Sciatic nerve (tissue), 2 donors: ENCODE measurements at regions not wholly inside any gene's neighbourhood (a gene's known extent, or its start where the extent isn't known, plus 50 kb on each side); places are given as distances from the start of the nearest gene placed in this dataset.
"Not testable (repeated sequence)": the region's sequence is repeated elsewhere in the genome, so short reads cannot be mapped to it uniquely, and the experiment has no call there.

Source experiments
- ATAC-seq: fragments of 200-7000 bp; cut with Tn5 transposase; one replicate; pipeline ENCODE4 v1.9.1; 2020; ENCODE audit warnings: mild to moderate bottlenecking, moderate library complexity
- DNase-seq: peaks from one replicate; pipeline ENCODE4 v3.0.0-alpha.2; 2020; ENCODE audit warnings: low spot score
- intact Hi-C: fragments of 100-400 bp; cut with DNase I; formaldehyde crosslinking; loops from one replicate; pipeline ENCODE4 v1.14.2; 2022
- donor health status: DM: no; HTN: no; CAD: no.
- donor health status: DM: no; HTN: no; CAD: no.

- DNase-seq (no peak), ATAC-seq (no peak)
- intact Hi-C loops = no loop called here
Measured at GRCh38 chr6:88512951-88513350, 346.8 kb upstream of the CNR1 start.

DNA sequence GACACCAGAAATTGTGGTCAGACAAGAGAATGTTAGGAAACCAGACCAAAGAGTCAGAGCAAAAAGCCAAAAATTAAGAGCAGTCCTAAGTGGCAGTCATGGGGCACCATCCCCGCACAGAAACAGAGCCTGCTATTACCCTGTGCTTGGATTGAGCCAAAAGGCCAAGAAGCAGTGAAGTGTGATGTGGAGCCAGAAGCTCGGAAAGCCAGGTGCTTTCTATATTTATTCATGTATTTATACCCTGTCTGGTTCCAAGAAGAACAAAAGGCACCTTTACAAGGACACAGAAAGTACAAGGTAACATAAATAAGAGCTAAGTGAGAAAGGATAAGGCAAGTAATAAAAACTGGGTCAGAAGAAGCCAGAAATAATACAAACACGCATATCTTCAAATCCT is 336.2 kb upstream of the CNR1 start:
- intact Hi-C loops = no loop called here
- no peak for DNase-seq
- no peak for ATAC-seq

GRCh38 chr6:88499845-88500699 is 333.9 kb upstream of the CNR1 start:
- DNase-seq (no peak), ATAC-seq (no peak)
- intact Hi-C loops = no loop called here

GRCh38 chr6:88499436-88499835 is 333.3 kb upstream of the CNR1 start:
- intact Hi-C loops = no loop called here
- no peak for ATAC-seq
- DNase-seq = no peak

- DNase-seq, ATAC-seq, intact Hi-C loops: not testable (repeated sequence)
Measured at GRCh38 chr6:88497403-88497802, 331.3 kb upstream of the CNR1 start.

- intact Hi-C loops = no loop called here
- DNase-seq = no peak
- no peak for ATAC-seq
Measured at GRCh38 chr6:88494401-88495140, 328.4 kb upstream of the CNR1 start.

GRCh38 chr6:88493717-88494116 is 327.6 kb upstream of the CNR1 start:
- ATAC-seq (no peak), DNase-seq (no peak)
- intact Hi-C loops = no loop called here

DNA sequence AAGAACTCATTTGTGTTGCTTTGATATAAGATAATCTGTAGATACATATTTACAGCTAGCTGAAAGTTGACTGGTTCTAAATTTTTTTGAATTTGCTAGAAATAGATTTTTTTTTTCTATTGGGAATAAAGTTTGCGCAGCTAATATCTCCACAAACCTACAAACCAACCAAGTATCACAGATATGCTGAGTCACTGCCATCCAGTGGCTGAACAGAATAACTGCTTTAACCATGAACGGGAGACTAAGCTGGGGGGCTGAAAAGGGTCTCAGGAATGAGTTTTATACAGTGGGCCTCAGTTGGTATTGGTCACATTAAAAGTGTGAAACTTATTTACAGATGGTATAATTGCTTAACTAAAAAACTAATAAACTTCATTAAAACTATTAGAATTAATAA is 326.7 kb upstream of the CNR1 start:
- no peak for ATAC-seq
- intact Hi-C loops = no loop called here

GRCh38 chr6:88492241-88492640 is 326.1 kb upstream of the CNR1 start:
- no peak for DNase-seq
- intact Hi-C loops = no loop called here
- ATAC-seq = no peak

More for the DNA sequence above, 326.7 kb upstream of the CNR1 start:
- no peak for DNase-seq

DNA sequence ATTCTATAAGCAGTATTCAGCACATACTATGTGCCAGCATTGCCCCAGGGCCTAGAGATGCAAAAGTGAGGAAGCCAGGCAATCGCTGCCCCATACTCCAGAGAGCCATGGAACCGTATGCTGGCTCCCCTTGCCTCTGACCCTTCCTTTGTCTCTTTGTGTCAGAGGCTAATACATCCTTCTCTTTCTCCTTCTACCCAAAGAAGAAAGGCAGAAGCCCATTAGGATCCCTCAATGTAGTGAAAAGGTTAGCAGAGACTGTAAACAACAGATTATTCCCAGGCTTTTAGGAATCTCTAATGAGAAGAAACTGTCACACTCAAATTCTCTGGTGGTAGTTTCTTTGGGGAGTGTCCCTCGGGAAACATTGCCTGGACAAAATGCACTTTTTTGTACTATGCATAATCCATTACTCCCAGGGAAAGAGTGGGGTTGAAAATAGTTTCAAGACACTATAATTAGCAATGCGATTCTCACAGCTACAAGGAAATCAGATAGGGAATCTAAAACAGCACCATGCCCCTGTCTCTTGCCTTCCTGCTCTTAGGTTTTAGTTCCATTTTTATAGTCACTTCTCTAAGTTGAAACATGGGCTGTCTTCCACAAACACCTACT is 325.2 kb upstream of the CNR1 start:
- DNase-seq = no peak
- intact Hi-C loops = no loop called here
- ATAC-seq = no peak

DNA sequence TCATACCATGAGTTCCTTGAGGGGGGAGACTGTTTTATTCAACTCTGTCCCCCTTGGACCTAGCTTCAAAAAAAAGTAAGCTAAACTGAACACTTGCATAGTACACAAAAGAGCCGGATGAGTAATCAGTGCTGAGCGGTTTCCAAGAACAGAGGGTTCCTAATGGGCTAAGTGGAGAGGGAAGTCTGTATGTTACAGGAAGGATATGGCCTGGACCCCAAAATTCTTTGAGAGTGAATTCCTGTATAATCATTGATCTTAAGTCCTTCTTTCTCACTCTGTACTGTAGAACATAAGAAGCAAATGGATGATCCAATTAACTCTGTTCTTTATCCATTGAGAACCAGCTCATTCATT is 324.7 kb upstream of the CNR1 start:
- intact Hi-C loops = no loop called here
- DNase-seq (no peak), ATAC-seq (no peak)

DNA sequence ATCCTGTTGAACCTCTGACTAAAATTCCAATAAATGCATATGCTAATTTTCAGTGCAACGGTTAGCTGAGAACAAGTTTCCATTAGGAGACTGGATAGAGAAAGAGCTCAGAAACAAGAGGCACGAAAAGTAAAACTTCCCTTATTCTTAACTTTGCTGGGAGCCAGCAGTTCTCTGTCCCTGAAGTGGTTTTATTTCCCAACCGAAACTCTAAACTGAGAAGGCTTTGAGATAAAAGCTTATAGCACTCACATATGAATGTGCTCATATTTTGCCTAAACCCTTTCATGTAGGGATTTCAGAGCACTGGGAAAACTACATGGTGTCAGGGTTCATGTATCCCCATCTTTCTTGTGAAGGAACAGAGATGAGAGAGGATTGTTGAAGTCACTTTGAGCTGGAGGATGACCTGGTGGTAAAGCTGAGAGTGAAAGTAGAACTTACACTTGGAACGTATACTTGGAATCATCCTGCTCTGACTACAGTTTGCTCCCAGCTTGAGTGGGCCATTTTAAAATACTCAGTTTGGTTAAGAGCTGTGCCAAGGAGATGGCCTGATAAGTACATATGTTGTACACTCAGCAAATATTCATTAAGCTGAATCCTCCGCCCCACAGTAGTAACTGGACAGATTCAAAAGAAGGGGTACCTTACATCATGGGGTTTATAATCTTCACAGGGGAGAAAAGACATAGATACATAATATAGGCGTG is 324.2 kb upstream of the CNR1 start:
- no peak for DNase-seq
- ATAC-seq = no peak
- intact Hi-C loops = no loop called here

DNA sequence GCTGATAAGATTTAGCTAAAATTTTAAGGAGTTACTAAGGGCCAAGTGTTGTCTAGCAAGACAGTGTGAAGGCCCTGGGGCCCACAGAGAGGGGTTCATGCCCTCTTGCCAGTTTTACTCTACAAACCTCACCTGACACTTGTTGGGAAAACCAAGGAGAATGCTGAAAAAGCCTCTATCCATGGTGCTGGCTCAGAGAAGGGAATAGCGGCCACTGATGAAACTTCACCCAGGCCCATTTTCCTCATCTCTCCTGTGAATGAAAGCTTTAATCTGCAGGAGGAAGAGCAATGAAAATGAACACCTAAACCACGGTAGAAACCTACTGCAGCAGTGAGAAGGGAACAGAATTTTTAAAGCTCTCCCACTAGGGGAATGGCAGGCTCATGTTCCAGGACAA is 317.3 kb upstream of the CNR1 start:
- ATAC-seq (no peak), DNase-seq (no peak)
- intact Hi-C loops = no loop called here

- intact Hi-C loops = no loop called here
- DNase-seq (no peak), ATAC-seq (no peak)
Measured at GRCh38 chr6:88482465-88482864, 316.3 kb upstream of the CNR1 start.

DNA sequence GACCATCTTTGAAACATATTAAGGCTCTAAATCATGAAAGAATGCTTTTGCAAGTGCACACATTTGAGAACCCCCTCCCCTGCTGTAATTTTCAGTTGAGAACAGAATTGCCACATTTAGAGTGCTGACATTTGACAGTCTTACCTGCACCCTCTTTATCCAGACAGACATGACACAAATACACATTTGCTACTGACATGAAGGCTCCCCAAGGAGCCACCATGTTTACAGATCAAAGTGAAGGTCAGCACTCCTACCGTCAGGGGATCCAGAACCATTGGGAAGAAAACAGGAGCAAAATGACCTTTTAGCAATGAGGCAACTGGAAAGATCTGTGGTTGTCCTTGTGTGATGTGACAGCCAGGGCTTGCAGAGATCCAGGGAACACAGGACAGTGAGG is 315.4 kb upstream of the CNR1 start:
- ATAC-seq = no peak
- DNase-seq = no peak

GRCh38 chr6:88480816-88481215 is 314.7 kb upstream of the CNR1 start:
- DNase-seq = no peak
- ATAC-seq = no peak
- intact Hi-C loops = no loop called here

More for the DNA sequence above, 315.4 kb upstream of the CNR1 start:
- intact Hi-C loops = no loop called here

DNA sequence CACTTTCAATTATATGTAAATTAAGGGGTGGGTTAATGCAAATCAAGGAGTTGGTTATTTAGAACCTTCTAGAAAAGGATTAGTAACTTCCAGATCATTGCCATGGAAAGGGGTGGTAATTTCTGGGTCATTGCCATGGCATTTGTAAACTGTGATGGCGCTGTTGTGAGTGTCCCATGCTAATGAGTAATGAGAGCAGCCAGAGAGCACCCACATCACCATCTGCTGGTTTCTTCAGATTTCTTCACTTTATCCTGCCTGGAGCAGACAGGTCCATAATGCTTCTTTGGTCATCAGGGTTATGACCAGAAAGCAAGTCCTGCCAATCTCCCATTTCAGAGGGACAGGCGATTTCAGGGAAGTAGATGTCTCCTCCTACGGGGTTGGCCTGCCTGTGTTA is 311.3 kb upstream of the CNR1 start:
- ATAC-seq = no peak
- intact Hi-C loops = no loop called here
- no peak for DNase-seq

DNA sequence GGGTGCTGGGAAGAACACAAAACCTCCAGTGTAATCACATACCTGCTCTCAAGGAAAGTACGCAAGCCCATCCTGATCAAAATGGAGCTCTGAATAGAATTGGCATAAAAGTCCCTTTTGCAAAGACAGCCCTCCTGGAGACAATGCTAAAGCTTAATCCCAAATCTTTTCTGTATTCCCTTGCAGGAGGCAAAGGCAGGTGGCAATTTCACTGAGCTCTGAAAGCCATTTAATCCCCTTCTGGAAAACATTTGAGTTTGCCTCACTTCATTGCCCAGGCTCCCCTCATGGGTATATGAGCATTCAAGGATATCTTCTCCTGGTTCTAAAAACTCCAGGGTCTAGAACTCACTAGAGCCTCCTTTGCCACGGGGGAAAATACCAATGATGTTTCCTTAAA is 310.2 kb upstream of the CNR1 start:
- intact Hi-C loops = no loop called here
- DNase-seq (no peak), ATAC-seq (no peak)

DNA sequence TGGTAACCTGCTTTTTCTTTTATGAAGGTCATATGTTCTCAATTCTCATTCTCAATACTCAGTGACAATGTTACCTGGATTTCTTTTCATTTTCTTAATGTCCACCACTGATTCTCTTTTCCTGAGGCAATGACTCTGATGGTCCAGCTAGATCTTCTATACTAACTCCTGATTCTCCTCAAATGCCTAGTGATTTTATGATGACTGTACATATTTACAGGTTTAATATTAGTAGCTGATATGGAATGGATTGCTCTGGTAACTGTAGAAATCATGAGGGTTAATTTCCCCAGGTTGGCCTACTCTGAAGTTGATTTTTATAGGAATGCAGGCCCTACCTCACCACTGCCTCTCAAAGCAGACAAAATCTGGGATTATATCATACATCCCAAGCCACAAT is 308.6 kb upstream of the CNR1 start:
- ATAC-seq (no peak), DNase-seq (no peak)
- intact Hi-C loops = no loop called here

GRCh38 chr6:88473589-88473988 is 307.4 kb upstream of the CNR1 start:
- no peak for DNase-seq
- ATAC-seq = no peak
- intact Hi-C loops = no loop called here
